ENCODE measurements at regions not wholly inside any gene's neighbourhood (a gene's known extent, or its start where the extent isn't known, plus 50 kb on each side); places are given as distances from the start of the nearest gene placed in this dataset.

GRCh38 chr11:72497731-72498130, 63.4 kb upstream of the CLPB start:
- H3K9me3 Mint-ChIP-seq, result peaks cover 8% of the 10 kb centered on the region
- H3K27ac Mint-ChIP-seq, result no peak overlapping the region
- peaks cover 10% of the 10 kb centered on the region for H3K27me3 Mint-ChIP-seq

GRCh38 chr11:72494109-72494429, 59.7 kb upstream of the CLPB start:
- no peak for DNase-seq
- H3K4me1 Mint-ChIP-seq, result peaks cover 8% of the 10 kb centered on the region
- peaks cover 6% of the 10 kb centered on the region for H3K27me3 Mint-ChIP-seq
- ChIA-PET CTCF (interaction anchor here (2.0 kb wide), 1 partner anchor 80 kb away, joined by 6 read pairs; no protein-coding TSS in a partner anchor), POLR2A (no interaction called here)
- H3K9me3 Mint-ChIP-seq, result no peaks in the 10 kb centered on the region
- no peak overlapping the region for H3K4me3 Mint-ChIP-seq
- no peak overlapping the region for H3K27ac Mint-ChIP-seq
- no peaks in the 10 kb centered on the region for H3K36me3 Mint-ChIP-seq (ENCODE audit: low read depth)

More at GRCh38 chr11:72497731-72498130, 63.4 kb upstream of the CLPB start:
- no peak for DNase-seq
- H3K36me3 Mint-ChIP-seq (ENCODE audit: low read depth), result peaks cover 8% of the 10 kb centered on the region
- POLR2A ChIA-PET, result no interaction called here
- H3K4me3 Mint-ChIP-seq, result no peak overlapping the region
- H3K4me1 Mint-ChIP-seq, result peaks cover 8% of the 10 kb centered on the region
- CTCF ChIA-PET, result interaction anchor here (1.0 kb wide), 1 partner anchor 92 kb away, joined by 3 read pairs; no protein-coding TSS in a partner anchor

- no peaks in the 10 kb centered on the region for H3K9me3 Mint-ChIP-seq
- peaks cover 8% of the 10 kb centered on the region for H3K4me1 Mint-ChIP-seq
- no peak overlapping the region for H3K27ac Mint-ChIP-seq
- ChIA-PET POLR2A (interaction anchor here (1.1 kb wide), 1 partner anchor 146 kb away, joined by 3 read pairs; no protein-coding TSS in a partner anchor), CTCF (interaction anchor here (1.2 to 2.0 kb wide), 4 partner anchors 10 to 80 kb away, joined by 3 to 10 read pairs (median 6); no protein-coding TSS in a partner anchor)
- H3K4me3 Mint-ChIP-seq, result no peak overlapping the region
- DNase-seq, result no peak
- peaks cover 4% of the 10 kb centered on the region for H3K27me3 Mint-ChIP-seq
- no peaks in the 10 kb centered on the region for H3K36me3 Mint-ChIP-seq (ENCODE audit: low read depth)
Measured at GRCh38 chr11:72493426-72494108, 59.2 kb upstream of the CLPB start.

- peaks cover 12% of the 10 kb centered on the region for H3K27me3 Mint-ChIP-seq
- no peak overlapping the region for H3K4me3 Mint-ChIP-seq
- no peaks in the 10 kb centered on the region for H3K36me3 Mint-ChIP-seq (ENCODE audit: low read depth)
- H3K9me3 Mint-ChIP-seq, result no peaks in the 10 kb centered on the region
- CTCF ChIA-PET, result no interaction called here
- H3K27ac Mint-ChIP-seq, result no peak overlapping the region
- DNase-seq, result no peak
- H3K4me1 Mint-ChIP-seq, result peaks cover 8% of the 10 kb centered on the region
- POLR2A ChIA-PET, result no interaction called here
Measured at GRCh38 chr11:72491001-72491400, 56.7 kb upstream of the CLPB start.

Measured in activated CD4-positive, alpha-beta memory T cell treated with anti-CD3 and anti-CD28 coated beads, Interleukin-2, amount 10 ng/mL, durations not matched to agents 7 days and 5 days (primary cell).